Erythroblast (primary cell): ENCODE measurements at regions not wholly inside any gene's neighbourhood (a gene's known extent, or its start where the extent isn't known, plus 50 kb on each side); places are given as distances from the start of the nearest gene placed in this dataset.

Experiments used
- DNase-seq, 2 experiments: peaks; one replicate each; lab custom pipeline; 2025; lab: John Stamatoyannopoulos, UW
- GATA1 ChIP-seq: IDR thresholded peaks from 2 replicates; pipeline ENCODE4 v1.6.1; 2011; ENCODE audit warnings: low read depth, mild to moderate bottlenecking, control low read depth, low read length, moderate library complexity
- POLR2A ChIP-seq: IDR thresholded peaks from 2 replicates; pipeline ENCODE4 v1.6.1; 2011; ENCODE audit warnings: mild to moderate bottlenecking, low read length

DNA sequence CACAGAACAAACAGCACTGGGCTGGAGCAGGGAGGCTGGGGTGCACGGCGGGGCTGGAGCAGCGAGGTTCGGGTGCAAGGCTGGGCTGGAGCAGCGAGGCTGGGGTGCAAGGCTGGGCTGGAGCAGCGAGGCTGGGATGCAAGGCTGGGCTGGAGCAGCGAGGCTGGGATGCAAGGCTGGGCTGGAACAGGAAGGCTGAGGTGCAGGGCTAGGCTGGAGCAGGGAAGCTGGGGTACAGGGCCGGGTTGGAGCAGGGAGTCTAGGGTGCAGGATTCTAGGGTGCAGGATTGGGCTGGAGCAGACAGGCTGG lies 198.5 kb downstream of the BRD1 start:
- TF ChIP-seq GATA1 (no peak), POLR2A (no peak)
- DNase-seq, result no peak

- TF ChIP-seq POLR2A (no peak), GATA1 (no peak)
- DNase-seq, result no peak
These were observed 199.0 kb downstream of the BRD1 start for GRCh38 chr22:49628391-49629260.

DNA sequence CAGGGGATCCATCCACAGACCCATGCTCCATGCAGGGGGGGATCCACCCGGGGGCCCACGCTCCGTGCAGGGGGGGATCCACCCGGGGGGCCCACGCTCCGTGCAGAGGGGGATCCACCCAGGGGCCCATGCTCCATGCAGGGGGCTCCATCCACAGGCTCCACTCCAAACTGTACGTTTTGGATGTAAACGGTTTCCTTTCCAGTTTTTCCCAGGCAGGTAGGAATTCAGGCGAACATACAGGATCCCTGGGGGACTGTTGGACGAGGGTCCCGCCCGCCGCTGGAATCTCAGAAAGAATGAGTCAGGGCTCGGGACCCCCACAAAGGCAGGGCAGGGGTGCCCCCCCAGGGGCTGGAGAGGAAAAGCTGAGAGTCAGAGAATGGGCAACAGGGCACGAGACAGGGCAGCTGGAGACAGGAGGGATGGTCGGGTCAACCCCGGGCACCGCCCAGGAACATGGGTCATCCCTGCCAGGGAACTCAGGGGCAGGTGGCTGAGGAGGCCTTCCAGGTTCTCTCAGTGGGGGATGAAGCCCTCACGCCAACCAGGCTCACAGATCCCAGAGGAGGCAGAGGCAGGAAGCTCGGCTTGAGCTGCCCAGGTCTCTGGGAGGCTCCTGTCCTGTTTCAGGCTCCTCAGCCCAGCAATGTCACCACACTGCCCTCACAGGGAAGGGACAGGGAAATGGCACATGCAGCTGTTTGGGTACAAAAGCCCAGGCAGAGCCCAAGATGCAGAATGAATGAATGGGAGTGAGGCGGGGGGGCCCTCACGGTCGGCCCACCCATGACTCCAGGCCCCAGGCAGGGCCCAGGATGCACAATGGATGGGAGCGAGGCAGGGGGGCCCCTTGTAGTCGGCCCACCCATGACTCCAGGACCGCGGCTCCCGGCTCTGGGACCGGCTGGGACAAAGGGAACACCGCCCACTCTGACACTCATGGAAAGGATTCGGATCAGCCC lies 200.2 kb downstream of the BRD1 start:
- no peak for DNase-seq
- TF ChIP-seq POLR2A (no peak), GATA1 (no peak)

- TF ChIP-seq GATA1 (no peak), POLR2A (no peak)
- DNase-seq, result no peak
These were observed 201.1 kb downstream of the BRD1 start for GRCh38 chr22:49626361-49627216.

- TF ChIP-seq GATA1, result no peak
- TF ChIP-seq POLR2A, result no peak
These were observed 203.1 kb downstream of the BRD1 start for GRCh38 chr22:49624421-49625177.

DNA sequence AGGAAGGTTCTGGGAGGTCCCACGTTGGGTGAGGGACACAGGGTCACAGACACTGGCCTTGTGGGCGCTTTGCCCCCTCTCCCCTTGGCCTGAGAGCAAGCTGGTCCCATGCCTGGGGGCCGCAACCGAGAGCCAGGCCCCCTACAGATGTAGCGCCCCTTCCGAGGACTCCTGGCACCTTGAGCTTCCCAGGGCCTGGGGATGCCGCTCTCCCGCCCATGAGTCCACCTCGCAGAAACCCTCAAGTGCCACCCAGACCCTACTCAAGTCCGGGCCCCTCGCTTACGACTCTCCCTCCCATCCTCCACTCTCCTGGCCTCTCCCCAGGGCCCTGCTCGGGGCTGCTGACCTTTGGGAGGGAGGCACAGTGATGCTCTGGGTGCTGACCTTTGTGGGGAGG lies 204.0 kb downstream of the BRD1 start:
- no peak for DNase-seq
- TF ChIP-seq GATA1 (no peak), POLR2A (no peak)

More at GRCh38 chr22:49624421-49625177, 203.1 kb downstream of the BRD1 start:
- no peak for DNase-seq

- DNase-seq, result no peak
- no peak for TF ChIP-seq GATA1
These were observed 204.5 kb downstream of the BRD1 start for GRCh38 chr22:49623176-49623575.

DNA sequence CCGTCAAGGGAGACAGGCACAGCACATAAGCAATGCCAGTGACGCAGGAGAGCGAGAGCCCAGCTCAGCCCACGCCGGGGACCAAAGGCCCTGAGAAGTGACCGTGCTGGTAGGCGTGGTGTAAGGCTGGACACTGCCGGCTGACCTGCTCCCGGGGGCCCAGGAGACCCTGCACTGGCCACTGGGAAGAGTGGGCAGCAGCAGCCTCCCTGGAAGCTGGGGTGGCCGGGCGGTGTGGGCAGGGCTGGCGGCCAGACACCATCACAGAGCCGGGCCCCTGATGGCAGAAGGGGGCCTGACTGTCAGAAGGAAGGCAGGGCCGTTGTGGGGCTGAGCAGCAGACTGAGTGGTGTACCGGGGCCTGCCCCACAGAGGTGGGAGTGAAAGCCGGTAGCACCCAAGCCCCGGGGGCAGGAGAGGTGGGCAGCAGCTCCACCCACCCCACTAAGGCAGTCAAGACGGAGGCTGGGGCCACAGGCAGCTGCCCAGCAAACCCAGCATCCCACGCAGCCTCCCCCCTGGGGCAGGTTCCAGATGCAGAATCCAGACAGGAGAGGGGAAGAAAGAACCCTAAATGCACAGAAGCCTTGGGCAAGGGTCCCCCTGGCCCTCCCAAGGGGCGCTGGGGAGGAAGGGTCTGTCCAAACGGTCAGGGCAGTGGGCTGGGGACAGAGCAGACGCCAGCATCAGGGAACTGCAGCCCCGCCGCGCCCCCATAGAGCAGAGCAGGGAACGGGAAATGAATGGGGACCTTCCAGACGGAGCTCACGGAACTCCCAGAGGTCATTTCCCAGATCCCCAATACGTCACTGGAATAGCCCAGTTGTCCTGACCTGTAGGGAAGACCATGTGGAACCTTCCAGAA lies 205.2 kb downstream of the BRD1 start:
- DNase-seq, result no peak
- TF ChIP-seq GATA1, result no peak
- TF ChIP-seq POLR2A, result no peak

GRCh38 chr22:49621601-49622210 lies 206.0 kb downstream of the BRD1 start:
- no peak for TF ChIP-seq POLR2A
- no peak for TF ChIP-seq GATA1
- no peak for DNase-seq

DNA sequence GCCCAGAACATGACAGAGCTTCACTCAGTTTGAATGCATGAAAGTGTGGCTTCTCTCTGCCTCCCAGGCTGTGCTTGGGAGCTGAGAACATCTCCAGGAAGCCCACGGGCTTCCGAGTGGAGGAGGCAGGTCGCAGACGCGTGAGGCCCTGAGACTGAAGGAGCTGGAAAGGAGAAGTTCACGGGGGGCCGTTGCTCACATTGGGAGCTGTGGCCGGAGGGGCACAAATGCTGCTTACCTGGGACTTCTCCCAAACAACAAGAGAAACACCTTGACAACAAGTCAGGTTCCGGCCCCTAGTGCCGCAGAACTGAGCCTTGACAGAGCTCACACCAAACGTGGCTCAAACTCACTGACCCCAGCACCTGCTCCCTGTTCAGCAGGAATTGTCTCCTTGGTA lies 207.0 kb downstream of the BRD1 start:
- no peak for TF ChIP-seq POLR2A
- TF ChIP-seq GATA1, result no peak
- no peak for DNase-seq

GRCh38 chr22:49620003-49620556 lies 207.6 kb downstream of the BRD1 start:
- DNase-seq, result no peak
- TF ChIP-seq POLR2A, result no peak
- no peak for TF ChIP-seq GATA1
